Inflammatory macrophage treated with lipopolysaccharide for 4 hours (primary cell): ENCODE measurements at regions not wholly inside any gene's neighbourhood (a gene's known extent, or its start where the extent isn't known, plus 50 kb on each side); places are given as distances from the start of the nearest gene placed in this dataset.

Experiments
- DNase-seq: peaks from one replicate; pipeline ENCODE4 v3.0.0-alpha.2; 2020

- DNase-seq: peak; percentile 4
Measured at GRCh38 chr12:5200278-5201087, 156.8 kb downstream of the KCNA5 start.

- no peak for DNase-seq
Measured at GRCh38 chr12:5201554-5202218, 158.0 kb downstream of the KCNA5 start.

GRCh38 chr12:5203274-5203673 is 159.6 kb downstream of the KCNA5 start:
- no peak for DNase-seq

- DNase-seq: no peak
Measured at GRCh38 chr12:5203720-5204119, 160.0 kb downstream of the KCNA5 start.

GRCh38 chr12:5204271-5204670 is 160.6 kb downstream of the KCNA5 start:
- DNase-seq: no peak

- no peak for DNase-seq
Measured at GRCh38 chr12:5204831-5205230, 161.2 kb downstream of the KCNA5 start.

GRCh38 chr12:5206401-5207175 is 162.9 kb downstream of the KCNA5 start:
- no peak for DNase-seq

GRCh38 chr12:5210179-5210922 is 166.7 kb downstream of the KCNA5 start:
- DNase-seq: no peak

GRCh38 chr12:5210923-5211290 is 167.2 kb downstream of the KCNA5 start:
- no peak for DNase-seq

- no peak for DNase-seq
Measured at GRCh38 chr12:5213336-5213735, 169.7 kb downstream of the KCNA5 start.

GRCh38 chr12:5213990-5214389 is 170.3 kb downstream of the KCNA5 start:
- no peak for DNase-seq

- DNase-seq: no peak
Measured at GRCh38 chr12:5217936-5218335, 174.3 kb downstream of the KCNA5 start.

- no peak for DNase-seq
Measured at GRCh38 chr12:5220099-5220498, 176.4 kb downstream of the KCNA5 start.

GRCh38 chr12:5220835-5221234 is 177.2 kb downstream of the KCNA5 start:
- DNase-seq: no peak

- no peak for DNase-seq
Measured at GRCh38 chr12:5222011-5222461, 178.4 kb downstream of the KCNA5 start.

- DNase-seq: no peak
Measured at GRCh38 chr12:5222729-5223128, 179.1 kb downstream of the KCNA5 start.

GRCh38 chr12:5223881-5224280 is 180.2 kb downstream of the KCNA5 start:
- no peak for DNase-seq

GRCh38 chr12:5226581-5226980 is 182.9 kb downstream of the KCNA5 start:
- DNase-seq: no peak

GRCh38 chr12:5227708-5228373 is 184.2 kb downstream of the KCNA5 start:
- DNase-seq: no peak

GRCh38 chr12:5230156-5230555 is 186.5 kb downstream of the KCNA5 start:
- DNase-seq: no peak

GRCh38 chr12:5230861-5231260 is 187.2 kb downstream of the KCNA5 start:
- DNase-seq: no peak

GRCh38 chr12:5232291-5232690 is 188.6 kb downstream of the KCNA5 start:
- DNase-seq: no peak
